ENCODE measurements at regions not wholly inside any gene's neighbourhood (a gene's known extent, or its start where the extent isn't known, plus 50 kb on each side); places are given as distances from the start of the nearest gene placed in this dataset.

DNA sequence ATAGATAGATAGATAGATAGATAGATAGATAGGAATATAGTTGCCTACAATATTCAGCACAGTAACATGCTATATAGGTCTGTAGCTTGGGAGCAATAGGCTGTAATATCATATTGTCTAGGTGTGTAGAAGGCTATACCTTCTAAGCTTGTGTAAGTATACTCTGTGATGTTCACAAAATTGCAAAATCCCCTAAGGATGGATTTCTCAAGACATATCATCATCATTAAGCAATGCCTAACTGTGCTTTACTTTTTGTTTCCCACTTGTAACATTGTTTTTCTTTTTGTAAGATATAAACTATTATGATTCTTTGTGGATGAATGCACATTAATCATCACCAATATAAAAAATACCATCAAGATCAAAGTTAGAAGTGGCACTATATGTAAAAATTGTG is 1905.6 kb downstream of the NCAM2 start:
- H2AFZ ChIP-seq (ENCODE audit: low read depth, low read length) = no peak overlapping the region

DNA sequence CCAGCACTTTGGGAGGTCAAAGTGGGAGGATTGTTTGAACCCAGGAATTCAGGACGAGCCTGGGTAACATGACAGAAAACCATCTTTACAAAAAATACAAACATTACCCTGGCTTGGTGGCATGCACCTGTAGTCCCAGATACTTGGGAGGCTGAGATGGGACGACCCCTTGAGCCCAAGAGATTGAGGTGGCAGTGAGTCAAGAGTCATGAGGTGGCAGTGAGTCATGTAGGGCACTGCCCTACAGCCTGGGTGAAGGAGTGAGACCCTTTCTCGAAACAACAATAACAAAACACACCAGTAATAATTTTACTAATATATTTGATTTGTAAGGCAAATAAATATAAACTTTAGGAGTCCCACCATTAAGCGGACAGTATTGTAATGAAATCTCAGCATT is 1906.2 kb downstream of the NCAM2 start:
- no peak overlapping the region for H2AFZ ChIP-seq (ENCODE audit: low read depth, low read length)
- no peak overlapping the region for H3K4me2 ChIP-seq (ENCODE audit: low read length)
- no peaks in the 10 kb centered on the region for H4K20me1 ChIP-seq (ENCODE audit: insufficient read depth, low read length)
- TF ChIP-seq EZH2phosphoT487 (IDR thresholded peaks at IDR 0.05; ENCODE audit: low read depth) (no peak), CTCF (IDR thresholded peaks at IDR 0.05; ENCODE audit: low read depth, low read length) (no peak)
- no peaks in the 10 kb centered on the region for H3K79me2 ChIP-seq (ENCODE audit: low read length)
- no peak overlapping the region for H3K9ac ChIP-seq (ENCODE audit: low read length)
- no peaks in the 10 kb centered on the region for H3K9me3 ChIP-seq (ENCODE audit: insufficient read depth, low read length)
- no peaks in the 10 kb centered on the region for H3K4me1 ChIP-seq (ENCODE audit: low read length)
- no peaks in the 10 kb centered on the region for H3K36me3 ChIP-seq (replicated peaks; ENCODE audit: low read depth, low read length)
- no peak overlapping the region for H3K27ac ChIP-seq (ENCODE audit: low read length)
- no peak overlapping the region for H3K4me3 ChIP-seq (ENCODE audit: low read length)
- no peaks in the 10 kb centered on the region for H3K27me3 ChIP-seq (ENCODE audit: low read depth, low read length)

More for the DNA sequence above, 1905.6 kb downstream of the NCAM2 start:
- no peaks in the 10 kb centered on the region for H3K4me1 ChIP-seq (ENCODE audit: low read length)
- no peaks in the 10 kb centered on the region for H3K79me2 ChIP-seq (ENCODE audit: low read length)
- TF ChIP-seq CTCF (IDR thresholded peaks at IDR 0.05; ENCODE audit: low read depth, low read length) (no peak), EZH2phosphoT487 (IDR thresholded peaks at IDR 0.05; ENCODE audit: low read depth) (no peak)
- H3K36me3 ChIP-seq (replicated peaks; ENCODE audit: low read depth, low read length) = no peaks in the 10 kb centered on the region
- H4K20me1 ChIP-seq (ENCODE audit: insufficient read depth, low read length) = no peaks in the 10 kb centered on the region
- no peaks in the 10 kb centered on the region for H3K9me3 ChIP-seq (ENCODE audit: insufficient read depth, low read length)
- no peaks in the 10 kb centered on the region for H3K27me3 ChIP-seq (ENCODE audit: low read depth, low read length)
- no peak overlapping the region for H3K27ac ChIP-seq (ENCODE audit: low read length)
- H3K4me2 ChIP-seq (ENCODE audit: low read length) = no peak overlapping the region
- H3K4me3 ChIP-seq (ENCODE audit: low read length) = no peak overlapping the region
- no peak overlapping the region for H3K9ac ChIP-seq (ENCODE audit: low read length)

DNA sequence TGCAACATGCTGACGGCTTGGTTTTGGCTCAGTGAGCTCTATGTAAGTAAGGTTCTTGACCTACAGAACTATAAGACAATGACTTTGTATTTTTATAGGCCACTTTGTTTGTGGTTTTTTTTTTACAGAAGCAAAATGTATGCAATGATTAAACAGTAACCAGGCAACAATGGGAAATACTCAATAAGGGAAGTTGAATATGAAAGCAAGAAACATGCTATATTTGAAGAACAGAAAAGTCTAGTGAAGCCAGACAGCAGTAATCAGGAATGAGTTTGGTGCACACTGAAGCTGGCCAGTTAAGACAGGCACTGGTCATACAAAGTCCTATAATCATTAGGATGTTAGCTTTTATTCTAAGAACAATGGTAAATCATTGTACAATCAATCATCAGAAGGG is 1926.8 kb downstream of the NCAM2 start:
- no peak overlapping the region for H3K9ac ChIP-seq (ENCODE audit: low read length)
- 0 out of 2 replicates have a peak overlapping the region, but pooled peaks have one; percentile 2 for H3K4me2 ChIP-seq (ENCODE audit: low read length)
- no peaks in the 10 kb centered on the region for H3K79me2 ChIP-seq (ENCODE audit: low read length)
- no peaks in the 10 kb centered on the region for H3K27me3 ChIP-seq (ENCODE audit: low read depth, low read length)
- H3K4me3 ChIP-seq (ENCODE audit: low read length) = no peak overlapping the region
- TF ChIP-seq EZH2phosphoT487 (IDR thresholded peaks at IDR 0.05; ENCODE audit: low read depth) = no peak
- TF ChIP-seq CTCF (IDR thresholded peaks at IDR 0.05; ENCODE audit: low read depth, low read length) = no peak
- H3K9me3 ChIP-seq (ENCODE audit: insufficient read depth, low read length) = no peaks in the 10 kb centered on the region
- no peak overlapping the region for H3K27ac ChIP-seq (ENCODE audit: low read length)
- H3K36me3 ChIP-seq (replicated peaks; ENCODE audit: low read depth, low read length) = no peaks in the 10 kb centered on the region
- no peaks in the 10 kb centered on the region for H4K20me1 ChIP-seq (ENCODE audit: insufficient read depth, low read length)
- H3K4me1 ChIP-seq (ENCODE audit: low read length) = peaks cover 5% of the 10 kb centered on the region
- H2AFZ ChIP-seq (ENCODE audit: low read depth, low read length) = no peak overlapping the region

GRCh38 chr21:22927469-22927868 is 1929.3 kb downstream of the NCAM2 start:
- Histone ChIP-seq H3K9me3 (ENCODE audit: insufficient read depth, low read length) (no peaks in the 10 kb centered on the region), H4K20me1 (ENCODE audit: insufficient read depth, low read length) (no peaks in the 10 kb centered on the region), H3K4me3 (ENCODE audit: low read length) (no peak overlapping the region), H3K27me3 (ENCODE audit: low read depth, low read length) (no peaks in the 10 kb centered on the region), H3K27ac (ENCODE audit: low read length) (no peak overlapping the region), H3K9ac (ENCODE audit: low read length) (no peak overlapping the region), H3K4me2 (ENCODE audit: low read length) (no peak overlapping the region), H3K36me3 (replicated peaks; ENCODE audit: low read depth, low read length) (no peaks in the 10 kb centered on the region), H3K79me2 (ENCODE audit: low read length) (no peaks in the 10 kb centered on the region), H2AFZ (ENCODE audit: low read depth, low read length) (no peak overlapping the region), H3K4me1 (ENCODE audit: low read length) (peaks cover 5% of the 10 kb centered on the region)
- no peak for TF ChIP-seq CTCF (IDR thresholded peaks at IDR 0.05; ENCODE audit: low read depth, low read length)
- TF ChIP-seq EZH2phosphoT487 (IDR thresholded peaks at IDR 0.05; ENCODE audit: low read depth) = no peak

All from OCI-LY3 (cell line).